ENCODE measurements at regions not wholly inside any gene's neighbourhood (a gene's known extent, or its start where the extent isn't known, plus 50 kb on each side); places are given as distances from the start of the nearest gene placed in this dataset.
"Not testable (repeated sequence)": the region's sequence is repeated elsewhere in the genome, so short reads cannot be mapped to it uniquely, and the experiment has no call there.

- Histone ChIP-seq H3K4me3 (ENCODE audit: low read depth in 1 of 2, low read length in 1 of 2) (no peak overlapping the region), H3K27me3 (peaks cover 4% of the 10 kb centered on the region), H3K9me3 (no peaks in the 10 kb centered on the region)
These were observed 184.8 kb downstream of the SPTSSA start for GRCh38 chr14:34277191-34277590.

GRCh38 chr14:34275530-34275929 is 186.5 kb downstream of the SPTSSA start:
- no peak overlapping the region for H3K27ac ChIP-seq
- H3K4me1 ChIP-seq (ENCODE audit: control insufficient read depth in 1 of 2, insufficient read depth in 1 of 2, low read depth in 1 of 2, low read length in 1 of 2), result no peaks in the 10 kb centered on the region
- TF ChIP-seq CTCF (IDR thresholded peaks at IDR 0.05), result no peak

More at GRCh38 chr14:34277191-34277590, 184.8 kb downstream of the SPTSSA start:
- Histone ChIP-seq H3K4me1 (ENCODE audit: control insufficient read depth in 1 of 2, insufficient read depth in 1 of 2, low read depth in 1 of 2, low read length in 1 of 2) (no peaks in the 10 kb centered on the region), H3K27ac (no peak overlapping the region), H3K36me3 (no peaks in the 10 kb centered on the region)
- TF ChIP-seq CTCF (IDR thresholded peaks at IDR 0.05), result no peak

GRCh38 chr14:34275078-34275477 is 187.0 kb downstream of the SPTSSA start:
- H3K27ac ChIP-seq, result no peak overlapping the region
- peaks cover 4% of the 10 kb centered on the region for H3K27me3 ChIP-seq
- H3K4me1 ChIP-seq (ENCODE audit: control insufficient read depth in 1 of 2, insufficient read depth in 1 of 2, low read depth in 1 of 2, low read length in 1 of 2), result no peaks in the 10 kb centered on the region
- TF ChIP-seq CTCF (IDR thresholded peaks at IDR 0.05), result no peak
- H3K36me3 ChIP-seq, result no peaks in the 10 kb centered on the region
- H3K9me3 ChIP-seq, result no peaks in the 10 kb centered on the region
- H3K4me3 ChIP-seq (ENCODE audit: low read depth in 1 of 2, low read length in 1 of 2), result no peak overlapping the region

More at GRCh38 chr14:34275530-34275929, 186.5 kb downstream of the SPTSSA start:
- no peak overlapping the region for H3K4me3 ChIP-seq (ENCODE audit: low read depth in 1 of 2, low read length in 1 of 2)
- H3K36me3 ChIP-seq, result no peaks in the 10 kb centered on the region
- H3K9me3 ChIP-seq, result no peaks in the 10 kb centered on the region
- peaks cover 4% of the 10 kb centered on the region for H3K27me3 ChIP-seq

GRCh38 chr14:34273716-34274115 is 188.3 kb downstream of the SPTSSA start:
- not testable (repeated sequence) for H3K27me3 ChIP-seq; H3K4me3 ChIP-seq (ENCODE audit: low read depth in 1 of 2, low read length in 1 of 2); H3K9me3 ChIP-seq; H3K36me3 ChIP-seq; H3K4me1 ChIP-seq (ENCODE audit: control insufficient read depth in 1 of 2, insufficient read depth in 1 of 2, low read depth in 1 of 2, low read length in 1 of 2); H3K27ac ChIP-seq

- no peak for TF ChIP-seq CTCF (IDR thresholded peaks at IDR 0.05)
- H3K4me3 ChIP-seq (ENCODE audit: low read depth in 1 of 2, low read length in 1 of 2), result no peak overlapping the region
- H3K4me1 ChIP-seq (ENCODE audit: control insufficient read depth in 1 of 2, insufficient read depth in 1 of 2, low read depth in 1 of 2, low read length in 1 of 2), result no peaks in the 10 kb centered on the region
- H3K9me3 ChIP-seq, result no peaks in the 10 kb centered on the region
- H3K27me3 ChIP-seq, result no peaks in the 10 kb centered on the region
- no peak overlapping the region for H3K27ac ChIP-seq
- no peaks in the 10 kb centered on the region for H3K36me3 ChIP-seq
These were observed 191.7 kb downstream of the SPTSSA start for GRCh38 chr14:34270361-34270760.

GRCh38 chr14:34266344-34266743 is 195.7 kb downstream of the SPTSSA start:
- no peaks in the 10 kb centered on the region for H3K4me1 ChIP-seq (ENCODE audit: control insufficient read depth in 1 of 2, insufficient read depth in 1 of 2, low read depth in 1 of 2, low read length in 1 of 2)
- TF ChIP-seq CTCF (IDR thresholded peaks at IDR 0.05), result no peak
- no peaks in the 10 kb centered on the region for H3K9me3 ChIP-seq
- no peaks in the 10 kb centered on the region for H3K36me3 ChIP-seq
- no peak overlapping the region for H3K27ac ChIP-seq
- peaks cover 3% of the 10 kb centered on the region for H3K27me3 ChIP-seq
- H3K4me3 ChIP-seq (ENCODE audit: low read depth in 1 of 2, low read length in 1 of 2), result no peak overlapping the region
